K562 (cell line): ENCODE measurements at regions not wholly inside any gene's neighbourhood (a gene's known extent, or its start where the extent isn't known, plus 50 kb on each side); places are given as distances from the start of the nearest gene placed in this dataset.

Source experiments
- ATAC-seq: fragments of 200-7000 bp; cut with Tn5 transposase; 3 replicates; pipeline ENCODE4 v1.9.1; 2020; ENCODE audit warnings: moderate library complexity
- BruUV-seq: library from RNA; stranded (reverse); fragments of 400-500 nt; replicated peaks from 2 replicates; lab custom pipeline; 2021; lab: Mats Ljungman, UMichigan
- CTCF ChIA-PET: fragments of 300-600 bp; formaldehyde crosslinking; extraction: SDS; loops from one replicate; lab custom pipeline; 2021; ENCODE audit warnings: low intra/inter-chr PET ratio; lab: Yijun Ruan, JAX
- POLR2A ChIA-PET: fragments of 300-600, 350-650 bp; sonication (Branson Sonifier 250); formaldehyde crosslinking; extraction: SDS; loops from one replicate; lab custom pipeline; 2021; ENCODE audit warnings: antibody characterized with exemption, inconsistent platforms; lab: Yijun Ruan, JAX
- DNase-seq, 4 experiments: peaks; one replicate each; pipeline versions ENCODE4 v3.0.0 to v3.0.0-alpha.2; 2011 to 2018; ENCODE audit warnings: low spot score in 3 of 4, mixed read lengths in 3 of 4; ENCODE audit errors: extremely low read depth in 1 of 4
- FAIRE-seq: peaks from 2 replicates; lab custom pipeline; 2011; peaks lifted over from hg19 to GRCh38; lab: Jason Lieb, UNC
- H2AFZ ChIP-seq: 2 replicates; pipeline ENCODE4 v1.6.0; 2011; ENCODE audit warnings: low read depth, low read length, control low read depth, inconsistent platforms
- H3K27ac ChIP-seq: fragments of 200-600 bp; 3 replicates; pipeline ENCODE4 v1.8.0; 2011; ENCODE audit warnings: low read depth, mild to moderate bottlenecking, control low read depth, inconsistent platforms, low read length, moderate library complexity, mixed read lengths; ENCODE audit errors: extremely low read depth
- H3K27me3 ChIP-seq, 2 experiments: fragments of 300-600 bp in 1 of 2; 2 replicates in 1 of 2; 3 replicates in 1 of 2; pipeline versions ENCODE4 v1.6.0 to v1.8.0; 2011; ENCODE audit warnings: inconsistent platforms in 2 of 2, low read length in 2 of 2, mild to moderate bottlenecking in 1 of 2, mixed read lengths in 1 of 2, moderate library complexity in 1 of 2; ENCODE audit not compliant: control insufficient read depth in 2 of 2, insufficient read depth in 2 of 2
- H3K36me3 ChIP-seq: fragments of 300-600 bp; 3 replicates; pipeline ENCODE4 v1.8.0; 2011; ENCODE audit warnings: mild to moderate bottlenecking, low read length, inconsistent platforms; ENCODE audit not compliant: control insufficient read depth, insufficient read depth
- H3K4me1 ChIP-seq, 2 experiments: fragments of 200-600 bp in 1 of 2; replicated peaks in 1 of 2; 2 replicates in 1 of 2; 3 replicates in 1 of 2; pipeline versions ENCODE4 v1.5.1 to v1.8.0; 2011; ENCODE audit warnings: inconsistent platforms in 2 of 2, low read length in 2 of 2, mild to moderate bottlenecking in 1 of 2, mixed read lengths in 1 of 2, moderate library complexity in 1 of 2; ENCODE audit not compliant: control insufficient read depth in 2 of 2, insufficient read depth in 2 of 2
- H3K4me2 ChIP-seq: 2 replicates; pipeline ENCODE4 v1.6.1; 2011; ENCODE audit warnings: low read length, control low read depth, inconsistent platforms, mixed read lengths; ENCODE audit not compliant: insufficient read depth
- H3K4me3 ChIP-seq: fragments of 200-600 bp; sonication (generic), shearing (Covaris generic); 2 replicates; pipeline ENCODE4 v1.5.1; 2016; ENCODE audit warnings: control low read depth, inconsistent platforms
- H3K79me2 ChIP-seq: fragments of 200-600 bp; 3 replicates; pipeline ENCODE4 v1.8.0; 2011; ENCODE audit warnings: low read length, inconsistent platforms; ENCODE audit not compliant: control insufficient read depth, insufficient read depth
- H3K9ac ChIP-seq, 2 experiments: 2 replicates each; pipeline versions ENCODE4 v1.6.0 to v1.6.1; 2011; ENCODE audit warnings: low read depth in 2 of 2, low read length in 2 of 2, control low read depth in 1 of 2, inconsistent platforms in 1 of 2, mild to moderate bottlenecking in 1 of 2, mixed read lengths in 1 of 2; ENCODE audit not compliant: insufficient read depth in 1 of 2
- H3K9me1 ChIP-seq: one replicate; pipeline ENCODE4 v1.6.0; 2011; ENCODE audit warnings: inconsistent platforms, mild to moderate bottlenecking, low read length, moderate library complexity; ENCODE audit not compliant: control insufficient read depth, insufficient read depth
- H3K9me3 ChIP-seq: replicated peaks from 2 replicates; pipeline ENCODE4 v1.5.1; 2011; ENCODE audit warnings: low read depth, low read length, inconsistent platforms; ENCODE audit not compliant: control insufficient read depth, insufficient read depth
- H4K20me1 ChIP-seq: replicated peaks from 2 replicates; pipeline ENCODE4 v1.6.1; 2011; ENCODE audit warnings: low read length, inconsistent platforms, mixed read lengths; ENCODE audit not compliant: control insufficient read depth, insufficient read depth
- CCAR2 ChIP-seq: fragments of 200-400 bp; formaldehyde crosslinking; IDR thresholded peaks from 2 replicates; pipeline ENCODE4 v1.6.1; 2017; ENCODE audit warnings: mild to moderate bottlenecking, low read depth, low read length
- HMG20A ChIP-seq: fragments of 450-650 bp; formaldehyde crosslinking; conservative IDR thresholded peaks from 2 replicates; pipeline ENCODE4 v1.4.0; 2020; ENCODE audit warnings: mild to moderate bottlenecking, mixed read lengths
- KDM2B ChIP-seq: fragments of 250-450 bp; sonication (Bioruptor Pico); IDR thresholded peaks from 2 replicates; pipeline ENCODE4 v1.8.0; 2021; ENCODE audit warnings: mild to moderate bottlenecking, moderate library complexity
- MED1 ChIP-seq: sonication (generic); formaldehyde crosslinking; IDR thresholded peaks from 2 replicates; pipeline ENCODE4 v1.8.1; 2023; ENCODE audit warnings: missing genetic modification reagents, borderline replicate concordance
- NCOA1 ChIP-seq: fragments of 450-650 bp; IDR thresholded peaks from 2 replicates; pipeline ENCODE4 v1.6.1; 2016; ENCODE audit warnings: low read depth
- NFYB ChIP-seq: IDR thresholded peaks from 2 replicates; pipeline ENCODE4 v1.6.1; 2011; ENCODE audit warnings: mild to moderate bottlenecking, moderate library complexity; ENCODE audit not compliant: insufficient read length; ENCODE audit errors: extremely low read depth
- PHB ChIP-seq: fragments of 250-450 bp; sonication (Bioruptor Pico); IDR thresholded peaks from 2 replicates; pipeline ENCODE4 v1.5.0; 2021
- PKNOX1 ChIP-seq: fragments of 450-650 bp; IDR thresholded peaks from 2 replicates; pipeline ENCODE4 v1.6.1; 2016
- RBBP5 ChIP-seq: fragments of 200-600 bp; sonication (generic); IDR thresholded peaks from 2 replicates; pipeline ENCODE4 v1.6.1; 2012; ENCODE audit warnings: borderline replicate concordance, mild to moderate bottlenecking, low read length, control low read depth, inconsistent platforms; ENCODE audit not compliant: insufficient read depth, poor library complexity, severe bottlenecking
- XRCC3 ChIP-seq: fragments of 450-650 bp; IDR thresholded peaks from 2 replicates; pipeline ENCODE4 v1.6.1; 2017; ENCODE audit warnings: mild to moderate bottlenecking, moderate library complexity
- ZNF561 ChIP-seq: fragments of 450-650 bp; formaldehyde crosslinking; conservative IDR thresholded peaks from 2 replicates; pipeline ENCODE4 v1.4.0; 2020; ENCODE audit warnings: mild to moderate bottlenecking, moderate library complexity
- WGBS: fragments of 100-300 bp; shearing (Covaris generic); methylation state at CpG from one replicate; pipeline ENCODE4 v1.1.6; 2016; ENCODE audit warnings: low coverage, mixed read lengths; ENCODE audit not compliant: insufficient coverage; ENCODE audit errors: missing lambda C conversion rate; 5-methylcytosine and 5-hydroxymethylcytosine counted together
- in situ Hi-C: fragments of 300-500 bp; cut with MboI; formaldehyde crosslinking; loops from 4 replicates; pipeline ENCODE4 v1.15.0; 2018; ENCODE audit warnings: inconsistent platforms, mixed read lengths
- intact Hi-C: fragments of 100-400 bp; cut with micrococcal nuclease; formaldehyde crosslinking; loops from 2 replicates; pipeline ENCODE4 v1.14.2; 2022

- no peaks in the 10 kb centered on the region for H3K79me2 ChIP-seq
- no peaks in the 10 kb centered on the region for H3K27me3 ChIP-seq
- ChIA-PET POLR2A (interaction anchor here (0.6 kb wide), 1 partner anchor 336 kb away, joined by 3 read pairs; the partner anchor contains the start of gene LRRC55), CTCF (no interaction called here)
- no peak overlapping the region for H2AFZ ChIP-seq
- in situ Hi-C loops: no loop called here
- ATAC-seq (no peak), FAIRE-seq (no peak), DNase-seq (no peak)
- no peak overlapping the region for H3K4me3 ChIP-seq
- H4K20me1 ChIP-seq: no peaks in the 10 kb centered on the region
- H3K36me3 ChIP-seq: no peaks in the 10 kb centered on the region
- H3K9me3 ChIP-seq: no peaks in the 10 kb centered on the region
- no peak overlapping the region for H3K27ac ChIP-seq
- 1% methylated on average over 8 of the region's 20 CpGs for WGBS
- H3K4me1 ChIP-seq: no peaks in the 10 kb centered on the region
- H3K9me1 ChIP-seq: no peaks in the 10 kb centered on the region
- intact Hi-C loops: no loop called here
- BruUV-seq: no TSS peak
- no peak overlapping the region for H3K4me2 ChIP-seq
- H3K9ac ChIP-seq: no peak overlapping the region
- TF ChIP-seq NFYB (no peak), PKNOX1 (no peak), RBBP5 (no peak), PHB (no peak), MED1 (CRISPR knock-in tag) (no peak), KDM2B (CRISPR knock-in tag) (no peak), NCOA1 (no peak), CCAR2 (no peak), XRCC3 (no peak), HMG20A (no peak), ZNF561 (CRISPR knock-in tag) (no peak)
These were observed 96.7 kb upstream of the OR9G4 start for GRCh38 chr11:56845121-56845732.
